Ovary (tissue), 7 donors: ENCODE measurements at regions not wholly inside any gene's neighbourhood (a gene's known extent, or its start where the extent isn't known, plus 50 kb on each side); places are given as distances from the start of the nearest gene placed in this dataset.

Experiments
- DNase-seq, 5 donors: peaks; one replicate each; pipeline ENCODE4 v3.0.0-alpha.2; 2019 to 2020
- H3K27ac ChIP-seq, 2 donors: fragments of 200-600 bp; one replicate each; pipeline versions ENCODE4 v1.5.1 to v1.8.0; 2019 to 2022
- H3K27me3 ChIP-seq: fragments of 200-600 bp; one replicate; pipeline ENCODE4 v1.8.0; 2022
- H3K36me3 ChIP-seq: fragments of 200-600 bp; sonication (generic); one replicate; pipeline ENCODE4 v1.5.1; 2019
- H3K4me1 ChIP-seq: one replicate; pipeline ENCODE4 v1.8.1; 2013; ENCODE audit warnings: mild to moderate bottlenecking, moderate library complexity; ENCODE audit not compliant: insufficient read depth
- H3K4me3 ChIP-seq: fragments of 200-600 bp; sonication (generic); one replicate; pipeline ENCODE4 v1.5.1; 2017
- H3K9me3 ChIP-seq, 2 donors: fragments of 200-600 bp in 1 of 2; sonication (generic) in 1 of 2; one replicate each; pipeline versions ENCODE4 v1.5.1 to v1.8.1; 2013 to 2019; ENCODE audit warnings: mild to moderate bottlenecking in 1 of 2, moderate library complexity in 1 of 2
- CTCF ChIP-seq, 3 donors: fragments of 450-650 bp in 2 of 3; fragments of 200-600 bp in 1 of 3; IDR thresholded peaks; one replicate each; pipeline versions ENCODE4 v1.5.1 to v1.8.0; 2016 to 2022; ENCODE audit warnings: antibody characterized with exemption in 3 of 3, mild to moderate bottlenecking in 1 of 3
- EP300 ChIP-seq: sonication (generic); formaldehyde crosslinking; IDR thresholded peaks from one replicate; pipeline ENCODE4 v1.6.1; 2017; ENCODE audit warnings: antibody characterized with exemption
- POLR2A ChIP-seq: fragments of 450-650 bp; IDR thresholded peaks from one replicate; pipeline ENCODE4 v1.6.1; 2017; ENCODE audit warnings: antibody characterized with exemption, mild to moderate bottlenecking, moderate library complexity
- WGBS, 3 donors: extraction: QIAGEN DNeasy Blood & Tissue Kit in 1 of 3; methylation state at CpG; one replicate each; pipeline versions ENCODE4 v1.1.5 to v1.1.7; 2013 to 2017; 5-methylcytosine and 5-hydroxymethylcytosine counted together
- intact Hi-C, 4 donors: fragments of 100-400 bp; cut with DNase I; formaldehyde crosslinking; loops; one replicate each; pipeline versions ENCODE4 v1.11.0 to v1.15.1; 2022 to 2023
- donor health status: DM: no; HTN: no; CAD: no; lungs with moderate emphysema.
- donor health status: DM: no; HTN: no; CAD: no.
- donor health status: Bipolar disorder and iron deficiency.
- donor health status: DM: no; HTN: no; CAD: no.
- donor health status: DM: yes; HTN: yes; CAD: no.

- Histone ChIP-seq H3K27me3 (no peaks in the 10 kb centered on the region), H3K4me3 (no peak overlapping the region)
Measured at GRCh38 chr3:109927726-109928125, 590.4 kb upstream of the DPPA4 start.

GRCh38 chr3:109930582-109930981 lies 593.2 kb upstream of the DPPA4 start:
- no peak for DNase-seq
- no peak for TF ChIP-seq CTCF (IDR thresholded peaks at IDR 0.05)
- no peak for TF ChIP-seq EP300
- TF ChIP-seq POLR2A = no peak
- intact Hi-C loops = no loop called here
- WGBS, 3 donors = 57 to 77% (median 60%) methylated on average over 3 of the region's 3 CpGs
- Histone ChIP-seq H3K36me3 (no peaks in the 10 kb centered on the region), H3K27ac (no peak overlapping the region), H3K4me3 (no peak overlapping the region), H3K9me3 (no peaks in the 10 kb centered on the region), H3K4me1 (no peaks in the 10 kb centered on the region), H3K27me3 (no peaks in the 10 kb centered on the region)

More at GRCh38 chr3:109927726-109928125, 590.4 kb upstream of the DPPA4 start:
- TF ChIP-seq EP300 (no peak), CTCF (IDR thresholded peaks at IDR 0.05) (no peak), POLR2A (no peak)
- no peak for DNase-seq
- Histone ChIP-seq H3K9me3 (no peaks in the 10 kb centered on the region), H3K36me3 (no peaks in the 10 kb centered on the region), H3K4me1 (no peaks in the 10 kb centered on the region), H3K27ac (no peak overlapping the region)
- intact Hi-C loops = no loop called here

GRCh38 chr3:109933576-109933975 lies 596.2 kb upstream of the DPPA4 start:
- WGBS, 3 donors = 33 to 77% (median 48%) methylated on average over 1 of the region's 1 CpG
- DNase-seq = no peak
- intact Hi-C loops = no loop called here
- Histone ChIP-seq H3K4me3 (no peak overlapping the region), H3K9me3 (no peaks in the 10 kb centered on the region), H3K27me3 (no peaks in the 10 kb centered on the region), H3K36me3 (no peaks in the 10 kb centered on the region), H3K4me1 (no peaks in the 10 kb centered on the region), H3K27ac (no peak overlapping the region)
- TF ChIP-seq POLR2A (no peak), EP300 (no peak), CTCF (IDR thresholded peaks at IDR 0.05) (no peak)

- no peaks in the 10 kb centered on the region for H3K36me3 ChIP-seq
- no peak overlapping the region for H3K4me3 ChIP-seq
- 39 to 54% (median 45%) methylated on average over 1 of the region's 1 CpG for WGBS, 3 donors
- H3K27ac ChIP-seq = no peak overlapping the region
- H3K9me3 ChIP-seq = no peaks in the 10 kb centered on the region
- intact Hi-C loops = no loop called here
- TF ChIP-seq POLR2A (no peak), EP300 (no peak), CTCF (IDR thresholded peaks at IDR 0.05) (no peak)
- no peaks in the 10 kb centered on the region for H3K4me1 ChIP-seq
- H3K27me3 ChIP-seq = no peaks in the 10 kb centered on the region
- no peak for DNase-seq
Measured at GRCh38 chr3:109939817-109940216, 602.5 kb upstream of the DPPA4 start.

GRCh38 chr3:109943181-109943580 lies 605.8 kb upstream of the DPPA4 start:
- H3K4me3 ChIP-seq = no peak overlapping the region
- no peaks in the 10 kb centered on the region for H3K9me3 ChIP-seq
- DNase-seq = no peak
- 86 to 91% (median 87%) methylated on average over 3 of the region's 3 CpGs for WGBS, 3 donors
- no peak for TF ChIP-seq EP300
- no peak for TF ChIP-seq CTCF (IDR thresholded peaks at IDR 0.05)
- no peak for TF ChIP-seq POLR2A
- H3K4me1 ChIP-seq = no peaks in the 10 kb centered on the region
- intact Hi-C loops = no loop called here
- no peak overlapping the region for H3K27ac ChIP-seq
- H3K36me3 ChIP-seq = no peaks in the 10 kb centered on the region
- no peaks in the 10 kb centered on the region for H3K27me3 ChIP-seq
